Activated CD8-positive, alpha-beta T cell treated with anti-CD3 and anti-CD28 coated beads for 36 hours (primary cell): ENCODE measurements at regions not wholly inside any gene's neighbourhood (a gene's known extent, or its start where the extent isn't known, plus 50 kb on each side); places are given as distances from the start of the nearest gene placed in this dataset.

Experiments used
- ATAC-seq: fragments of 200-7000 bp; cut with Tn5 transposase; one replicate; pipeline ENCODE4 v1.10.0; 2021; ENCODE audit warnings: mild to moderate bottlenecking, moderate library complexity
- CTCF ChIA-PET: fragments of 350-600 bp; sonication (Branson Sonifier 250); formaldehyde crosslinking; loops from one replicate; lab custom pipeline; 2021; ENCODE audit warnings: antibody characterized with exemption; lab: Charles Lee
- POLR2A ChIA-PET: fragments of 350-600 bp; sonication (Branson Sonifier 250); formaldehyde crosslinking; loops from one replicate; lab custom pipeline; 2021; ENCODE audit warnings: antibody characterized with exemption; lab: Charles Lee
- DNase-seq: peaks from one replicate; pipeline ENCODE4 v3.0.0-alpha.2; 2020
- H3K27ac Mint-ChIP-seq: one replicate; pipeline ENCODE4 v1.8.0; 2021; ENCODE audit warnings: mild to moderate bottlenecking, mixed read lengths
- H3K27me3 Mint-ChIP-seq: one replicate; pipeline ENCODE4 v1.8.0; 2021; ENCODE audit warnings: mixed read lengths
- H3K36me3 Mint-ChIP-seq: one replicate; pipeline ENCODE4 v1.8.0; 2021; ENCODE audit warnings: low read depth, mixed read lengths
- H3K4me1 Mint-ChIP-seq: one replicate; pipeline ENCODE4 v1.8.0; 2021; ENCODE audit warnings: low read depth, mixed read lengths
- H3K4me3 Mint-ChIP-seq: one replicate; pipeline ENCODE4 v1.8.0; 2021; ENCODE audit warnings: mild to moderate bottlenecking, moderate library complexity, mixed read lengths
- H3K9me3 Mint-ChIP-seq: one replicate; pipeline ENCODE4 v1.8.0; 2021; ENCODE audit warnings: mixed read lengths
- intact Hi-C: fragments of 100-400 bp; cut with micrococcal nuclease; formaldehyde crosslinking; loops from one replicate; pipeline ENCODE4 v1.10.0; 2022
- TF ChIP-seq, protein P1 (sequence below): fragments of 200-600 bp; IDR thresholded peaks from one replicate; pipeline ENCODE4 v1.8.0; 2022; ENCODE audit warnings: antibody characterized with exemption, mild to moderate bottlenecking

DNA sequence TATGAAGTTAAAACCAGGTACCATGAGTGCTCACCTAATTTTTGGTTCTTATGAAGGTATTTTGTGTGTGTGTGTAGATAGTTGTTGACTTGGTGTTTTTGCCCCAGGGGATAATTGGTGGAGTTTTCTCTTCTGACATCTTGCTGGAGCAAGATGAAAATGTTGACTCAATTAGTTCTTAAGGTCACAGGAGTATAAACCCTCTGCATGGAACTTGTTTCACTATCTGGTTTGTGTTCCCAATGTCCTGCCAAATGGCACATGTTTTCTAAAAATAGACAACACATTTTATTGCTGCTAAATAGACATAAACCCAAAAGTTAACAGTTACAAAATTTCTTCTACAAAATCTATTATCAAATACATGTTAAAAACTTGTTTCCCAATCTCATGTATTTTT, 180.9 kb downstream of the FAM170A start:
- DNase-seq (no peak), ATAC-seq (no peak)
- Mint-ChIP-seq H3K4me1 (no peaks in the 10 kb centered on the region), H3K36me3 (no peaks in the 10 kb centered on the region), H3K27me3 (no peaks in the 10 kb centered on the region), H3K9me3 (peaks cover 14% of the 10 kb centered on the region), H3K27ac (no peak overlapping the region), H3K4me3 (no peak overlapping the region)
- TF ChIP-seq, protein P1, sequence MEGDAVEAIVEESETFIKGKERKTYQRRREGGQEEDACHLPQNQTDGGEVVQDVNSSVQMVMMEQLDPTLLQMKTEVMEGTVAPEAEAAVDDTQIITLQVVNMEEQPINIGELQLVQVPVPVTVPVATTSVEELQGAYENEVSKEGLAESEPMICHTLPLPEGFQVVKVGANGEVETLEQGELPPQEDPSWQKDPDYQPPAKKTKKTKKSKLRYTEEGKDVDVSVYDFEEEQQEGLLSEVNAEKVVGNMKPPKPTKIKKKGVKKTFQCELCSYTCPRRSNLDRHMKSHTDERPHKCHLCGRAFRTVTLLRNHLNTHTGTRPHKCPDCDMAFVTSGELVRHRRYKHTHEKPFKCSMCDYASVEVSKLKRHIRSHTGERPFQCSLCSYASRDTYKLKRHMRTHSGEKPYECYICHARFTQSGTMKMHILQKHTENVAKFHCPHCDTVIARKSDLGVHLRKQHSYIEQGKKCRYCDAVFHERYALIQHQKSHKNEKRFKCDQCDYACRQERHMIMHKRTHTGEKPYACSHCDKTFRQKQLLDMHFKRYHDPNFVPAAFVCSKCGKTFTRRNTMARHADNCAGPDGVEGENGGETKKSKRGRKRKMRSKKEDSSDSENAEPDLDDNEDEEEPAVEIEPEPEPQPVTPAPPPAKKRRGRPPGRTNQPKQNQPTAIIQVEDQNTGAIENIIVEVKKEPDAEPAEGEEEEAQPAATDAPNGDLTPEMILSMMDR: no peak
- CTCF ChIA-PET: no interaction called here
- intact Hi-C loops: no loop called here
- POLR2A ChIA-PET: no interaction called here

DNA sequence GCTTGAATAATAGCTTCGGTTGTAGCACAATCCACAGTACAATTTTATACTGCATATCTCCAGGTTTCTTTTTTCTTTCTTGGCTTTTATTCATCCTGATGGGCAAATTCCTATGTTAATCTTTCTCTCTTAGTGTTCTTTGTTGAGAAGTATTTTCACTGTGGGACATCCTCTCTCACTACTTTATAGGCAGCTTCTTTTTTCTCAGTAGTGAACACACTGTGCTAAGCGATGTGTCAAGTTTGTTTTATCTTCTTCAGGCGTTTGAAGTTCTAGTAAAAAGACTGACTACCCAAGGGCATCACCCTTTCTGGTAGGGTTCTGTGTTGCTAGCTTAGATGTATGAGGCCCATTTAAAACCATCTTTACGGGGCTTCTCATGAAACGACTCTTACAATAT, 182.1 kb downstream of the FAM170A start:
- CTCF ChIA-PET: interaction anchor here (0.7 kb wide), 1 partner anchor 276 kb away, joined by 3 read pairs; no protein-coding TSS in a partner anchor
- Mint-ChIP-seq H3K4me1 (no peaks in the 10 kb centered on the region), H3K4me3 (no peak overlapping the region), H3K27me3 (no peaks in the 10 kb centered on the region), H3K36me3 (no peaks in the 10 kb centered on the region), H3K27ac (no peak overlapping the region), H3K9me3 (peaks cover 13% of the 10 kb centered on the region)
- no peak for DNase-seq
- intact Hi-C loops: no loop called here
- TF ChIP-seq, protein P1: no peak
- POLR2A ChIA-PET: interaction anchor here (0.5 kb wide), 1 partner anchor 374 kb away, joined by 3 read pairs; no protein-coding TSS in a partner anchor
- ATAC-seq: no peak

DNA sequence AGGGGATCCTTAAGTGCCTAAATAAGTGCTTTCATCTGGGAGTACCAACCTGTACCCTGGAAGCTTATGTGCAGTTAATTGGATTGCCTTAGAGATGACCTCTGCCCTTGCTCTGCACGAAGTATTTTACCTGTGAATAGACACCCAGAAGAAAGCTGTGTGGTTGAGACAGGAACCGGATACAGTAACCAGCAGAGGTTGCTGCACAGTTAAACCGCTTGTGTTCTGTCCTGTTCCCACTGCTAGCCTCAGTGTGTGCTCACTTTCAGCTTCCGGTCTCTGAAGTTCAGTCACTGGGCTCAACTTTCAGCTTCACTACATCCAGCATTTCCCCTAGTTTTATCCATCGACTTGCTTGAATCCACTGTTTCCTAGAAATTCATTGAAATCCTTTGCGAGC, 185.3 kb downstream of the FAM170A start:
- intact Hi-C loops: no loop called here
- Mint-ChIP-seq H3K27ac (no peak overlapping the region), H3K36me3 (no peaks in the 10 kb centered on the region), H3K9me3 (peaks cover 2% of the 10 kb centered on the region), H3K4me3 (no peak overlapping the region), H3K4me1 (no peaks in the 10 kb centered on the region), H3K27me3 (no peaks in the 10 kb centered on the region)
- DNase-seq (no peak), ATAC-seq (no peak)
- ChIA-PET CTCF (no interaction called here), POLR2A (no interaction called here)
- TF ChIP-seq, protein P1: no peak

DNA sequence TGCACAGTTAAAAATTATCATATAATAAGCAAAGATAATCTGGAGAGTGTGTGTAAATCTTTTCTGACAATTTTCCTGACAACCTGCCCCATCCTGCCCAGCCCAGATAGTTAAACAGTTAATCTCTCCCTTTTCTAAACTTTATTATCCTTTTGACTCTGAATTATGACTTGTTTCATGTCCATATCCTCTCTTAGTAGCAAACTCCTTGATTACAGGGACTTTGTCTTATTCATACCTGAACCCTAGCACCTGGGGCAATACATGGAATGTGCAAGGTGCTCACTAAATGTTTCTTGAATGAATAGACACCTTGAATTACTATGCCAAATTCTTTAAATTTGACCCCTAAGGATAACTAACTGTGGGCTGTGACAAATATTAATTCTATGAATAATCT, 186.7 kb downstream of the FAM170A start:
- Mint-ChIP-seq H3K27ac (no peak overlapping the region), H3K4me3 (no peak overlapping the region), H3K9me3 (no peaks in the 10 kb centered on the region), H3K4me1 (no peaks in the 10 kb centered on the region), H3K36me3 (no peaks in the 10 kb centered on the region), H3K27me3 (no peaks in the 10 kb centered on the region)
- no peak for ATAC-seq
- TF ChIP-seq, protein P1: no peak
- CTCF ChIA-PET: no interaction called here
- POLR2A ChIA-PET: no interaction called here
- DNase-seq: no peak
- intact Hi-C loops: no loop called here

DNA sequence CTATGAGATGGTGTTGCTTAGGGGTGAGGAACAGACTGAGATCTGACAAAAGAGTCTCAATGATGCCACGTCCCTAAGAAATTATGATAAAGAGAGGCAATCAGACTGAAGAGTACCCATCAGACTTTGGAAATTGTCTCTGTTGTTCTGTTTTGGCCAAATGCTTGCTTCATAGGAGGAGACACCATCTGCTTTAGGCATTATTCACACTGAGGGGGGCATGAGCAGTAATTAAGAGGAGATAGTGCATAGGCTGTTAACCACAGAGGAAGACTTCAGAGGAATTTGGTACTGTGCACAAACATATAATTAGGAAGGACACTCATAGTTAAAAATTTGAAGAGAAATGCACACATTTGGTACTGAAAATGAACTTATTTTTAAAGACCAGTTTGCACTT, 190.7 kb downstream of the FAM170A start:
- no peak for ATAC-seq
- Mint-ChIP-seq H3K9me3 (no peaks in the 10 kb centered on the region), H3K4me3 (no peak overlapping the region), H3K36me3 (no peaks in the 10 kb centered on the region), H3K27ac (no peak overlapping the region), H3K4me1 (no peaks in the 10 kb centered on the region), H3K27me3 (no peaks in the 10 kb centered on the region)
- ChIA-PET CTCF (no interaction called here), POLR2A (no interaction called here)
- TF ChIP-seq, protein P1: no peak
- no peak for DNase-seq
- intact Hi-C loops: no loop called here
